ENCODE measurements at regions not wholly inside any gene's neighbourhood (a gene's known extent, or its start where the extent isn't known, plus 50 kb on each side); places are given as distances from the start of the nearest gene placed in this dataset.
"Not testable (repeated sequence)": the region's sequence is repeated elsewhere in the genome, so short reads cannot be mapped to it uniquely, and the experiment has no call there.

- not testable (repeated sequence) for H3K27me3 Mint-ChIP-seq, ATAC-seq, H3K27ac Mint-ChIP-seq, H3K4me3 Mint-ChIP-seq, H3K4me1 Mint-ChIP-seq, DNase-seq
- peaks cover 31 to 50% of the 10 kb centered on the region in 2 donors for H3K9me3 Mint-ChIP-seq
Observed at GRCh38 chr15:88965097-88965496, 51.9 kb upstream of the MFGE8 start.

GRCh38 chr15:88970232-88970631 lies 57.1 kb upstream of the MFGE8 start:
- peaks cover 33 to 38% of the 10 kb centered on the region in 2 donors for H3K9me3 Mint-ChIP-seq
- no peaks in the 10 kb centered on the region for H3K27me3 Mint-ChIP-seq
- ATAC-seq (peak; percentile 50), DNase-seq (no peak)
- H3K27ac Mint-ChIP-seq = no peak overlapping the region
- no peaks in the 10 kb centered on the region for H3K4me1 Mint-ChIP-seq
- no peak overlapping the region for H3K4me3 Mint-ChIP-seq

- DNase-seq (no peak), ATAC-seq (no peak)
- no peak overlapping the region for H3K4me3 Mint-ChIP-seq
Observed at GRCh38 chr15:88974392-88974791, 61.2 kb upstream of the MFGE8 start.

GRCh38 chr15:88975891-88976290 lies 62.7 kb upstream of the MFGE8 start:
- H3K27ac Mint-ChIP-seq = no peak overlapping the region
- DNase-seq = no peak

More at GRCh38 chr15:88974392-88974791, 61.2 kb upstream of the MFGE8 start:
- peaks cover 17 to 18% of the 10 kb centered on the region in 2 donors for H3K9me3 Mint-ChIP-seq
- H3K4me1 Mint-ChIP-seq = no peaks in the 10 kb centered on the region
- no peak overlapping the region for H3K27ac Mint-ChIP-seq
- peaks cover 11% of the 10 kb centered on the region for H3K27me3 Mint-ChIP-seq

GRCh38 chr15:88976656-88977055 lies 63.5 kb upstream of the MFGE8 start:
- Mint-ChIP-seq H3K27ac (no peak overlapping the region), H3K4me3 (no peak overlapping the region), H3K27me3 (peaks cover 11% of the 10 kb centered on the region), H3K9me3 (peaks cover 0 to 3% of the 10 kb centered on the region in 2 donors), H3K4me1 (no peaks in the 10 kb centered on the region)
- ATAC-seq (no peak), DNase-seq (no peak)

More at GRCh38 chr15:88975891-88976290, 62.7 kb upstream of the MFGE8 start:
- H3K27me3 Mint-ChIP-seq = peaks cover 11% of the 10 kb centered on the region
- H3K4me3 Mint-ChIP-seq = no peak overlapping the region
- peaks cover 3 to 5% of the 10 kb centered on the region in 2 donors for H3K9me3 Mint-ChIP-seq
- no peaks in the 10 kb centered on the region for H3K4me1 Mint-ChIP-seq
- ATAC-seq = no peak

- ATAC-seq (no peak), DNase-seq (no peak)
- H3K27ac Mint-ChIP-seq = no peak overlapping the region
- no peak overlapping the region for H3K4me3 Mint-ChIP-seq
- H3K4me1 Mint-ChIP-seq = no peaks in the 10 kb centered on the region
- H3K9me3 Mint-ChIP-seq = no peaks in the 10 kb centered on the region
- H3K27me3 Mint-ChIP-seq = peaks cover 11% of the 10 kb centered on the region
Observed at GRCh38 chr15:88979674-88980073, 66.5 kb upstream of the MFGE8 start.

- ATAC-seq (no peak), DNase-seq (no peak)
- Mint-ChIP-seq H3K9me3 (no peaks in the 10 kb centered on the region), H3K27me3 (peaks cover 11% of the 10 kb centered on the region), H3K4me3 (no peak overlapping the region), H3K4me1 (no peaks in the 10 kb centered on the region), H3K27ac (no peak overlapping the region)
Observed at GRCh38 chr15:88980498-88980897, 67.3 kb upstream of the MFGE8 start.

GRCh38 chr15:88981244-88982215 lies 68.4 kb upstream of the MFGE8 start:
- no peaks in the 10 kb centered on the region for H3K4me1 Mint-ChIP-seq
- H3K27ac Mint-ChIP-seq = no peak overlapping the region
- no peak for DNase-seq
- no peak overlapping the region for H3K4me3 Mint-ChIP-seq
- peaks cover 2% of the 10 kb centered on the region for H3K27me3 Mint-ChIP-seq
- no peak for ATAC-seq
- H3K9me3 Mint-ChIP-seq = no peaks in the 10 kb centered on the region

- Mint-ChIP-seq H3K4me3 (no peak overlapping the region), H3K27ac (peak overlapping the region in 1 of 2 donors; percentile 27), H3K9me3 (no peaks in the 10 kb centered on the region), H3K4me1 (no peaks in the 10 kb centered on the region), H3K27me3 (no peaks in the 10 kb centered on the region)
- no peak for ATAC-seq
- no peak for DNase-seq
Observed at GRCh38 chr15:88982304-88982945, 69.2 kb upstream of the MFGE8 start.

- Mint-ChIP-seq H3K27ac (peak overlapping the region in 1 of 2 donors; percentile 69), H3K4me3 (no peak overlapping the region), H3K4me1 (no peaks in the 10 kb centered on the region), H3K9me3 (no peaks in the 10 kb centered on the region), H3K27me3 (no peaks in the 10 kb centered on the region)
- DNase-seq = no peak
- ATAC-seq = no peak
Observed at GRCh38 chr15:88982946-88983342, 69.8 kb upstream of the MFGE8 start.

GRCh38 chr15:88983861-88984429 lies 70.8 kb upstream of the MFGE8 start:
- no peaks in the 10 kb centered on the region for H3K4me1 Mint-ChIP-seq
- DNase-seq (no peak), ATAC-seq (no peak)
- H3K9me3 Mint-ChIP-seq = no peaks in the 10 kb centered on the region
- H3K4me3 Mint-ChIP-seq = no peak overlapping the region
- H3K27ac Mint-ChIP-seq = no peak overlapping the region
- no peaks in the 10 kb centered on the region for H3K27me3 Mint-ChIP-seq

- no peaks in the 10 kb centered on the region for H3K9me3 Mint-ChIP-seq
- H3K4me1 Mint-ChIP-seq = no peaks in the 10 kb centered on the region
- H3K27ac Mint-ChIP-seq = no peak overlapping the region
- DNase-seq (no peak), ATAC-seq (no peak)
- peaks cover 10% of the 10 kb centered on the region for H3K27me3 Mint-ChIP-seq
- H3K4me3 Mint-ChIP-seq = no peak overlapping the region
Observed at GRCh38 chr15:88985547-88986393, 72.6 kb upstream of the MFGE8 start.

GRCh38 chr15:88986949-88987590 lies 73.9 kb upstream of the MFGE8 start:
- ATAC-seq = no peak
- H3K4me1 Mint-ChIP-seq = no peaks in the 10 kb centered on the region

GRCh38 chr15:88987591-88987933 lies 74.4 kb upstream of the MFGE8 start:
- no peaks in the 10 kb centered on the region for H3K4me1 Mint-ChIP-seq
- H3K27ac Mint-ChIP-seq = peak overlapping the region in 1 of 2 donors; percentile 48
- H3K4me3 Mint-ChIP-seq = no peak overlapping the region
- no peak for DNase-seq
- ATAC-seq = no peak
- peaks cover 10% of the 10 kb centered on the region for H3K27me3 Mint-ChIP-seq
- no peaks in the 10 kb centered on the region for H3K9me3 Mint-ChIP-seq

More at GRCh38 chr15:88986949-88987590, 73.9 kb upstream of the MFGE8 start:
- DNase-seq = no peak
- H3K27me3 Mint-ChIP-seq = peaks cover 10% of the 10 kb centered on the region
- peak overlapping the region in 1 of 2 donors; percentile 63 for H3K27ac Mint-ChIP-seq
- H3K9me3 Mint-ChIP-seq = no peaks in the 10 kb centered on the region
- no peak overlapping the region for H3K4me3 Mint-ChIP-seq

Measured in stimulated activated naive CD8-positive, alpha-beta T cell treated with anti-CD3 and anti-CD28 coated beads, Interleukin-15, amount 100 ng/mL, for 72 hours (primary cell).